GM19035 (cell line): ENCODE measurements at regions not wholly inside any gene's neighbourhood (a gene's known extent, or its start where the extent isn't known, plus 50 kb on each side); places are given as distances from the start of the nearest gene placed in this dataset.

Source experiments
- ATAC-seq: cut with Tn5 transposase; IDR thresholded peaks from one replicate; pipeline ENCODE4 v1.9.1; 2021; ENCODE audit not compliant: unreplicated experiment

- no peak for ATAC-seq
Measured at GRCh38 chr16:86710602-86710950, 132.2 kb downstream of the FOXL1 start.

GRCh38 chr16:86712158-86713009 lies 134.0 kb downstream of the FOXL1 start:
- no peak for ATAC-seq

GRCh38 chr16:86713021-86713631 lies 134.8 kb downstream of the FOXL1 start:
- no peak for ATAC-seq

- no peak for ATAC-seq
Measured at GRCh38 chr16:86714166-86714565, 135.8 kb downstream of the FOXL1 start.

- ATAC-seq, result no peak
Measured at GRCh38 chr16:86716649-86717048, 138.3 kb downstream of the FOXL1 start.

- no peak for ATAC-seq
Measured at GRCh38 chr16:86718118-86718517, 139.8 kb downstream of the FOXL1 start.

- ATAC-seq, result no peak
Measured at GRCh38 chr16:86722970-86723369, 144.6 kb downstream of the FOXL1 start.

- no peak for ATAC-seq
Measured at GRCh38 chr16:86723689-86724088, 145.3 kb downstream of the FOXL1 start.

GRCh38 chr16:86725401-86725800 lies 147.1 kb downstream of the FOXL1 start:
- no peak for ATAC-seq

GRCh38 chr16:86726340-86726739 lies 148.0 kb downstream of the FOXL1 start:
- ATAC-seq, result no peak

GRCh38 chr16:86727131-86727530 lies 148.8 kb downstream of the FOXL1 start:
- ATAC-seq, result no peak

- ATAC-seq, result no peak
Measured at GRCh38 chr16:86727632-86728031, 149.3 kb downstream of the FOXL1 start.

- no peak for ATAC-seq
Measured at GRCh38 chr16:86729686-86730085, 151.3 kb downstream of the FOXL1 start.

GRCh38 chr16:86730086-86730485 lies 151.7 kb downstream of the FOXL1 start:
- ATAC-seq, result no peak

GRCh38 chr16:86730597-86730996 lies 152.2 kb downstream of the FOXL1 start:
- ATAC-seq, result no peak

- no peak for ATAC-seq
Measured at GRCh38 chr16:86732621-86733295, 154.4 kb downstream of the FOXL1 start.

- no peak for ATAC-seq
Measured at GRCh38 chr16:86733546-86734254, 155.4 kb downstream of the FOXL1 start.

- no peak for ATAC-seq
Measured at GRCh38 chr16:86734543-86735460, 156.5 kb downstream of the FOXL1 start.

GRCh38 chr16:86735727-86736126 lies 157.4 kb downstream of the FOXL1 start:
- ATAC-seq, result no peak

- ATAC-seq, result no peak
Measured at GRCh38 chr16:86736502-86736901, 158.2 kb downstream of the FOXL1 start.
